Mucosa of descending colon (tissue), 3 donors: ENCODE measurements at regions not wholly inside any gene's neighbourhood (a gene's known extent, or its start where the extent isn't known, plus 50 kb on each side); places are given as distances from the start of the nearest gene placed in this dataset.

Experiments used
- ATAC-seq: fragments of 200-7000 bp; cut with Tn5 transposase; one replicate; pipeline ENCODE4 v1.9.1; 2020; ENCODE audit warnings: mild to moderate bottlenecking, moderate library complexity
- DNase-seq, 3 donors: peaks; one replicate each; pipeline ENCODE4 v3.0.0-alpha.2; 2020
- H3K36me3 ChIP-seq: fragments of 200-600 bp; one replicate; pipeline ENCODE4 v1.8.0; 2021; ENCODE audit warnings: low read depth, mild to moderate bottlenecking
- H3K4me1 ChIP-seq: fragments of 200-600 bp; one replicate; pipeline ENCODE4 v1.8.0; 2021; ENCODE audit warnings: low read depth, mild to moderate bottlenecking
- H3K4me3 ChIP-seq: fragments of 200-600 bp; one replicate; pipeline ENCODE4 v1.8.0; 2021; ENCODE audit warnings: mild to moderate bottlenecking
- H3K9me3 ChIP-seq: fragments of 200-600 bp; one replicate; pipeline ENCODE4 v1.8.0; 2021; ENCODE audit warnings: mild to moderate bottlenecking
- CTCF ChIP-seq: fragments of 200-600 bp; IDR thresholded peaks from one replicate; pipeline ENCODE4 v1.8.0; 2022; ENCODE audit warnings: antibody characterized with exemption, mild to moderate bottlenecking
- intact Hi-C, 2 donors: fragments of 100-400 bp; cut with DNase I in 1 of 2; cut with micrococcal nuclease in 1 of 2; formaldehyde crosslinking; loops; one replicate each; pipeline versions ENCODE4 v1.11.0 to v1.11.1; 2022; cut with DNase I, micrococcal nuclease
- donor health status: DM: no; HTN: no; CAD: no; lungs with moderate emphysema.
- donor health status: DM: no; HTN: no; CAD: no.
- donor health status: DM: no; HTN: yes; CAD: no.

- intact Hi-C loops = no loop called here
- TF ChIP-seq CTCF = no peak
- Histone ChIP-seq H3K4me3 (peak overlapping the region; percentile 39), H3K9me3 (no peaks in the 10 kb centered on the region), H3K4me1 (no peaks in the 10 kb centered on the region), H3K36me3 (no peaks in the 10 kb centered on the region)
- ATAC-seq (peak; percentile 21), DNase-seq (peak in 2 of 3 donors; percentile 29 to 56)
Observed at GRCh38 chr9:17907779-17908508, 329.1 kb downstream of the SH3GL2 start.

GRCh38 chr9:17926246-17926645 is 347.4 kb downstream of the SH3GL2 start:
- intact Hi-C loops = no loop called here
- ATAC-seq (no peak), DNase-seq (no peak)
- no peak overlapping the region for H3K4me3 ChIP-seq
- no peaks in the 10 kb centered on the region for H3K36me3 ChIP-seq
- no peaks in the 10 kb centered on the region for H3K4me1 ChIP-seq
- no peak for TF ChIP-seq CTCF
- H3K9me3 ChIP-seq = no peaks in the 10 kb centered on the region

GRCh38 chr9:17927616-17928015 is 348.8 kb downstream of the SH3GL2 start:
- ATAC-seq = no peak
- no peak overlapping the region for H3K4me3 ChIP-seq
- H3K36me3 ChIP-seq = no peaks in the 10 kb centered on the region
- no peaks in the 10 kb centered on the region for H3K9me3 ChIP-seq
- no peak for DNase-seq
- no peaks in the 10 kb centered on the region for H3K4me1 ChIP-seq
- no peak for TF ChIP-seq CTCF
- intact Hi-C loops = no loop called here

- no peak for TF ChIP-seq CTCF
- DNase-seq (no peak), ATAC-seq (no peak)
- Histone ChIP-seq H3K4me3 (no peak overlapping the region), H3K36me3 (no peaks in the 10 kb centered on the region), H3K4me1 (no peaks in the 10 kb centered on the region), H3K9me3 (no peaks in the 10 kb centered on the region)
- intact Hi-C loops = no loop called here
Observed at GRCh38 chr9:17928228-17928627, 349.4 kb downstream of the SH3GL2 start.

GRCh38 chr9:17928768-17929167 is 349.9 kb downstream of the SH3GL2 start:
- ATAC-seq (no peak), DNase-seq (no peak)
- H3K9me3 ChIP-seq = no peaks in the 10 kb centered on the region
- intact Hi-C loops = no loop called here
- H3K4me1 ChIP-seq = no peaks in the 10 kb centered on the region
- TF ChIP-seq CTCF = no peak
- H3K4me3 ChIP-seq = no peak overlapping the region
- H3K36me3 ChIP-seq = no peaks in the 10 kb centered on the region

GRCh38 chr9:17929506-17929905 is 350.6 kb downstream of the SH3GL2 start:
- no peak for DNase-seq
- Histone ChIP-seq H3K4me1 (no peaks in the 10 kb centered on the region), H3K4me3 (no peak overlapping the region), H3K36me3 (no peaks in the 10 kb centered on the region), H3K9me3 (no peaks in the 10 kb centered on the region)
- TF ChIP-seq CTCF = no peak
- intact Hi-C loops = no loop called here
- ATAC-seq = no peak
